Fibroblast of the aortic adventitia (primary cell): ENCODE measurements at regions not wholly inside any gene's neighbourhood (a gene's known extent, or its start where the extent isn't known, plus 50 kb on each side); places are given as distances from the start of the nearest gene placed in this dataset.

Experiments
- DNase-seq: peaks from one replicate; pipeline ENCODE4 v3.0.0-alpha.2; 2010; ENCODE audit warnings: low read depth
- H3K4me3 ChIP-seq: 2 replicates; pipeline ENCODE4 v1.5.1; 2011; ENCODE audit warnings: low read depth, mild to moderate bottlenecking, control low read depth, low read length, moderate library complexity
- TF ChIP-seq, protein P1 (sequence below): IDR thresholded peaks from 2 replicates; pipeline ENCODE4 v1.5.1; 2011; ENCODE audit warnings: mild to moderate bottlenecking, low read length, control low read depth, inconsistent platforms; ENCODE audit not compliant: insufficient read depth

DNA sequence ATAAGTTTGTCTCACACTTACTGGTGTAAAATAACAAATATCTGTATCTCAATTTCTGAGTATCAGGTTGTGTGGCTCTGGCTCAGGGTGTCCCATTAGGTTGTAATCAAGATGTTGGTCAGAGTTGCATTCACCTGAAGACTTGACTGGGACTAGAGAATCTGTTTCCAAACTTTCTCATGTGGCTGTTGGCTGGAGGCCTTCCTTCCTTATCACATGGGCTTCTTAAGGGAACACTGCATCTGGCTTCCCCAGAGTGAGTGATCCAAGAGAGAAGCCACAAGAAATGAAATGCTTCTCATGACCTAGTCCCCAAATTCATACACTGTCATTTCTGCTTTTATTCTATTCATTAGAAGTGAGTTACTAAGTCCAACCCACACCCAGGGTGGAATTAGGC, 568.4 kb upstream of the CAMK1G start:
- no peak for DNase-seq
- no peak overlapping the region for H3K4me3 ChIP-seq
- TF ChIP-seq, protein P1, sequence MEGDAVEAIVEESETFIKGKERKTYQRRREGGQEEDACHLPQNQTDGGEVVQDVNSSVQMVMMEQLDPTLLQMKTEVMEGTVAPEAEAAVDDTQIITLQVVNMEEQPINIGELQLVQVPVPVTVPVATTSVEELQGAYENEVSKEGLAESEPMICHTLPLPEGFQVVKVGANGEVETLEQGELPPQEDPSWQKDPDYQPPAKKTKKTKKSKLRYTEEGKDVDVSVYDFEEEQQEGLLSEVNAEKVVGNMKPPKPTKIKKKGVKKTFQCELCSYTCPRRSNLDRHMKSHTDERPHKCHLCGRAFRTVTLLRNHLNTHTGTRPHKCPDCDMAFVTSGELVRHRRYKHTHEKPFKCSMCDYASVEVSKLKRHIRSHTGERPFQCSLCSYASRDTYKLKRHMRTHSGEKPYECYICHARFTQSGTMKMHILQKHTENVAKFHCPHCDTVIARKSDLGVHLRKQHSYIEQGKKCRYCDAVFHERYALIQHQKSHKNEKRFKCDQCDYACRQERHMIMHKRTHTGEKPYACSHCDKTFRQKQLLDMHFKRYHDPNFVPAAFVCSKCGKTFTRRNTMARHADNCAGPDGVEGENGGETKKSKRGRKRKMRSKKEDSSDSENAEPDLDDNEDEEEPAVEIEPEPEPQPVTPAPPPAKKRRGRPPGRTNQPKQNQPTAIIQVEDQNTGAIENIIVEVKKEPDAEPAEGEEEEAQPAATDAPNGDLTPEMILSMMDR: no peak

DNA sequence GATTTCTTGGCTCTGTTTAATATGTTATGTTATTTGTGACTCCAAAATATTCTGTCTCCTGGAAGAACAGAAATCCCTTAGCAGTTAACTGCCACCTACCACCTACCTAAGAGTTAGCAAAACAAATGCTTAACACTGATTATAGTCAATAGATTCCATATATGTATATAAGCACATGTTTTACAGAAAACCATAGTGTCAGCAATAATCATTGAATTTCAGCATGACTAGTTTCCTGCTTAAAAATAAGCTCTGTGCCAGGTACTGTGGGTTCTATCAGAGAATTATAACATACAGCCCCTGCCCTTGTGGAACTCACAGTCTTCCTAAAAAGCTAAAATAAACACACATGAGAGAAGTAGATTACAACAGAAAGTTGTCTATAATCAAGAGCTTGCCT, 561.9 kb upstream of the CAMK1G start:
- DNase-seq: no peak
- TF ChIP-seq, protein P1: no peak
- no peak overlapping the region for H3K4me3 ChIP-seq

DNA sequence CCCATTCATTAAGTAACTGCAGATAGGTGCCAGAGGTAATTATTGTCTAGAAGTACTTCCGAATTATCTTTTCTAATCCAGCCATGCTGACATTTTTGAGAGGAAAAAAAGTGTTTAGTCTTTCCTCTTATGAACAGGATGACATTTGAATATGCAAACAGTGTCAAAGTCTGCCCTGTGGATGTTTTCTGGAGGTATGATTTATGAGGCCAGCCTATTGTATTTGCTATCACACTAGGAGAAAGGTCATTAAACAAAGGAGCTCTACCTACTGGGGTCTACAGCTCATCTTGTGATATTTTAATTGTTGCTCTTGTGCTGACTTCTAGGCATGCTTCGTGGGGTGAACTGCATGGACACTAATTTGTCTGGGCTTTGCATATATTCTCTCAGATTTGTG, 559.7 kb upstream of the CAMK1G start:
- DNase-seq: no peak
- no peak overlapping the region for H3K4me3 ChIP-seq
- TF ChIP-seq, protein P1: no peak

DNA sequence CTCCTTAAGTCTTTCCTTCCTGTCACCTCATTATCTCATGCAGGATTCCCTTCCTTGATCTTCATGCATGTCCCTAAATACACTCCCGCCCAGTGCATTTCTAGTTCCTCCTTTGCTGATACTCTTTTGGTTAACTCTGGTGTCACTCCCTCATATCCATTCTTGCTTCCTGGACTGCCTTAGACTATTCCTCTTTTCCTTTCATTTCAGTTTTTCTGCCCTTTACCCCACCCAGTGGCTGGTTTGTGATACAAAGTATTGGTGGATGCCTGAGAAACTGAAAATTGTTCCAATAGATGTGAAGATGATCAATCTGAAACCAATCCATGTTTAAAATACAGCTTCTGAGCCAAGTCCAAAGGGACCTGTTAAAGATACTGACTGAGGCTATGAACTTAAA, 553.8 kb upstream of the CAMK1G start:
- TF ChIP-seq, protein P1: peak; percentile 17
- DNase-seq: peak; percentile 6
- no peak overlapping the region for H3K4me3 ChIP-seq

DNA sequence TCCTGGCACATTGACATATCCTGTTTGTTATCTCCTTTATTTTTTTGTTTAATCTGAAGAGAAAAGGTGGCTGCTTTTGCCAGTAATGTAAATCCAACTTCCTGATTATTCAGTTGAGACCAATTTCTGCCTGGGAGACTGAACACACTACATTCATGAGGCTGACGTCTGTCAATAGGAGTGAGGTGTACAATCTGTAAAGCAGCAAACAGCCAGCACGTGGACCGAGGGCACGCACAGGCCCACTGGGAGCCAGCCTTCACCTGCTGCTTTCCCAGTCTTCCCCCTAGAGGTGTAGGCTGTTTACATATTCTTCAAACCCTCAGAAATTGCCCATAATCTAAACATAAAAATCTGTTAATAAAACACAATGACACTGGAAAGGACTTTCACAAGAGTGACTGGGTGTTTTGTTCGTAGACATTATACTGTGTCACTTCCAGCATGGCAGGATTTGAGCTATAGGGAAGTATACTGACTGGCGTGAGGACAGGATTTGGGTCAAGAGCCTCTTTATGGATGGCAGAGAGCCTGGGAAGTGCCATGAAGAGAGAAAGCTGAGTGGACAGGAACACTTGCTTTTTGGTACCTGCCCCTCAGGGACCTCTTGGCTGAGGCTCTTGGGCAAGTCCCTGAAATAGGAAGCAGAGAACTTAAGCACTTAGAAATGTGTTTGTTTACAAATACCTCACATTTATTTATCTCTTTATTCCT, 552.9 kb upstream of the CAMK1G start:
- TF ChIP-seq, protein P1: no peak
- DNase-seq: no peak
- H3K4me3 ChIP-seq: no peak overlapping the region

DNA sequence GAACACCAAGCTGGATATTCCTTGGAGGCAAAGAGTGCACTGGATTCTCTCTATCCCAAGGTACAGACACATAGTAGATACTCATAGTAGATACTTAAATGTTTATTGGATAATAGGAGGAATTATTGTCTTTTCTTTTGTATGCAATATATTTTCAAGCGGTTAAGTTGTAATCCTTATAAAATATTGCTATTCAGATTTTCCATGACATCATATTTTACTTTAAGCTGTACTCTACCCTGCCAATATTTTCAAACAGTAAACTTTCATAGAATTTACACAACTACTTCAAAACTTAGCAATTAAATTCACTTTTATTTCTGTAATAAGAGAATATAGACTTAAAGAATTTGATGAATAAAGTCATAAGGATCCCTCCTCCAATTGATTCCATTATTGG, 546.5 kb upstream of the CAMK1G start:
- no peak overlapping the region for H3K4me3 ChIP-seq
- TF ChIP-seq, protein P1: no peak

DNA sequence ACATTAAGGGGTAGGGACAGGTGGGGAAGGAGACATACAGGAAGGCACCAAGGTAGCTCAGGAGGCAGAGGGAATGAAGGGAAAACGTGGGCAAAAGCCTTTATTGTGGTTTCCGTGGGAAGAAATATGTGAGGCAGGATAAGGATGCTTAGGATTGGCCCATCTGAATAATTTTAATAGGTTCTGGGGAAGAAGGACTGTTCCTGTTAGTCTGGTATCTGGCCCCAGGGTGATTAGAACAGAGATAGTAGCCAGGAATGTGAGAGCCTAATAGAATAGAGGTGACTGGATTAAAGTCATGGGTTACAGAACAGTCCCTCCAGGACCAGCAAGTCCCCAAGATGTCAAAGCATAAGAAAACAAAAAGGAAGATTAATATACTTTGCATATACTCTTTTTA, 545.2 kb upstream of the CAMK1G start:
- TF ChIP-seq, protein P1: no peak
- DNase-seq: no peak
- no peak overlapping the region for H3K4me3 ChIP-seq

More for the DNA sequence above, 546.5 kb upstream of the CAMK1G start:
- DNase-seq: no peak
